ENCODE measurements at regions not wholly inside any gene's neighbourhood (a gene's known extent, or its start where the extent isn't known, plus 50 kb on each side); places are given as distances from the start of the nearest gene placed in this dataset.

DNA sequence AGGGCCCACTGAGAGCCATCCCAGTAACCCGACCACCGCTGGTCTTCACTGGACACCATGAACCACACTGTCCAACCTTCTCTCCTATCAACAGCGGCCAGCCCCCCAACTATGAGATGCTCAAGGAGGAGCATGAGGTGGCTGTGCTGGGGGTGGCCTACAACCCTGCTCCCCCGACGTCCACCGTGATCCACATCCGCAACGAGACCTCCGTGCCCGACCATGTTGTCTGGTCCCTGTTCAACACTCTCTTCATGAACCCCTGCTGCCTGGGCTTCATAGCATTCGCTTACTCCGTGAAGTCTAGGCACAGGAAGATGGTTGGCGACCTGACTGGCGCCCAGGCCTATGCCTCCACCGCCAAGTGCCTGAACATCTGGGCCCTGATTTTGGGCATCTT lies 423.8 kb upstream of the EPHA5 start:
- Histone ChIP-seq H3K36me3 (no peaks in the 10 kb centered on the region), H3K9me3 (no peaks in the 10 kb centered on the region), H3K4me3 (no peak overlapping the region), H3K4me1 (no peaks in the 10 kb centered on the region), H3K27ac (no peak overlapping the region), H3K27me3 (no peaks in the 10 kb centered on the region)
- intact Hi-C loops (cut with DNase I; ENCODE audit: low total_unique reads): no loop called here
- DNase-seq: no peak
- TF ChIP-seq, protein P1, sequence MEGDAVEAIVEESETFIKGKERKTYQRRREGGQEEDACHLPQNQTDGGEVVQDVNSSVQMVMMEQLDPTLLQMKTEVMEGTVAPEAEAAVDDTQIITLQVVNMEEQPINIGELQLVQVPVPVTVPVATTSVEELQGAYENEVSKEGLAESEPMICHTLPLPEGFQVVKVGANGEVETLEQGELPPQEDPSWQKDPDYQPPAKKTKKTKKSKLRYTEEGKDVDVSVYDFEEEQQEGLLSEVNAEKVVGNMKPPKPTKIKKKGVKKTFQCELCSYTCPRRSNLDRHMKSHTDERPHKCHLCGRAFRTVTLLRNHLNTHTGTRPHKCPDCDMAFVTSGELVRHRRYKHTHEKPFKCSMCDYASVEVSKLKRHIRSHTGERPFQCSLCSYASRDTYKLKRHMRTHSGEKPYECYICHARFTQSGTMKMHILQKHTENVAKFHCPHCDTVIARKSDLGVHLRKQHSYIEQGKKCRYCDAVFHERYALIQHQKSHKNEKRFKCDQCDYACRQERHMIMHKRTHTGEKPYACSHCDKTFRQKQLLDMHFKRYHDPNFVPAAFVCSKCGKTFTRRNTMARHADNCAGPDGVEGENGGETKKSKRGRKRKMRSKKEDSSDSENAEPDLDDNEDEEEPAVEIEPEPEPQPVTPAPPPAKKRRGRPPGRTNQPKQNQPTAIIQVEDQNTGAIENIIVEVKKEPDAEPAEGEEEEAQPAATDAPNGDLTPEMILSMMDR (IDR thresholded peaks at IDR 0.05): no peak

DNA sequence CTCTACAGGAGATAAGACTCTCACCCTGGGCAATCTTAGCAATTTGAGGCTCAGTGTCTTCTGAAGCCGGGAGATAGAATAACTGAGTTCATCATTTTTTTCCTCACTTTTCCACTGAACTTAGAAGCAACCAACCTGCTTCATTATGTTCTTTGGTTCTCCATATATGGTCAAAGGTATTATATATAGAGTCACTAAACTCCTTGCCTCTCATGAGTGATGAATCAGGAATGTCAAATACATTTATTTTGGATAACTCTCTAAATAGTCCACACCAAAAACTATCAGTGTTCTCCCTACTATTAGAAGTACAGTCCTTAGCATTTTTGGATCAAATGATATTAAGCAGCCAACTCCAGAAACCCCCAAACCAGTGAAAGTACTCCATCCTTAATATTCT lies 421.5 kb upstream of the EPHA5 start:
- intact Hi-C loops (cut with DNase I; ENCODE audit: low total_unique reads): no loop called here
- DNase-seq: no peak

DNA sequence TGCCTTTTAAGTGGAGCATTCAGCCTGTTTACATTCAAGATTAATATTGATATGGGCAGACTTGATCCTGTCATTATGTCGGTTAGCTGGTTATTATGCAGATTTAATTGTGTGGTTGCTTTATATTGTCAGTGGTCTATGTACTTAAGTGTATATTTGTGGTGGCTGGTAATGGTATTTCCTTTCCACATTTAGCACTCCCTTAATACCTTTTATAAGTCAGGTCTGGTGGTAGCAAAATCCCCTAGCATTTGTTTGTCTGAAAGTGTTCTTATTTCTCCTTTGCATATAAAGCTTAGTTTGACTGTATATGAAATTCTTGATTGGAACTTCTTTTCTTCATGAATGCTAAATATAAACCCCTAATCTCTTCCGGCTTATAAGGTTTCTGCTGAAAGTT lies 403.7 kb upstream of the EPHA5 start:
- TF ChIP-seq, protein P1 (IDR thresholded peaks at IDR 0.05): no peak
- intact Hi-C loops (cut with DNase I; ENCODE audit: low total_unique reads): no loop called here
- Histone ChIP-seq H3K27ac (no peak overlapping the region), H3K4me1 (no peaks in the 10 kb centered on the region), H3K4me3 (no peak overlapping the region), H3K36me3 (no peaks in the 10 kb centered on the region), H3K27me3 (no peaks in the 10 kb centered on the region), H3K9me3 (no peaks in the 10 kb centered on the region)
- DNase-seq: no peak

More for the DNA sequence above, 421.5 kb upstream of the EPHA5 start:
- Histone ChIP-seq H3K9me3 (no peaks in the 10 kb centered on the region), H3K27me3 (no peaks in the 10 kb centered on the region), H3K4me1 (no peaks in the 10 kb centered on the region), H3K27ac (no peak overlapping the region), H3K36me3 (no peaks in the 10 kb centered on the region), H3K4me3 (no peak overlapping the region)
- TF ChIP-seq, protein P1 (IDR thresholded peaks at IDR 0.05): no peak

DNA sequence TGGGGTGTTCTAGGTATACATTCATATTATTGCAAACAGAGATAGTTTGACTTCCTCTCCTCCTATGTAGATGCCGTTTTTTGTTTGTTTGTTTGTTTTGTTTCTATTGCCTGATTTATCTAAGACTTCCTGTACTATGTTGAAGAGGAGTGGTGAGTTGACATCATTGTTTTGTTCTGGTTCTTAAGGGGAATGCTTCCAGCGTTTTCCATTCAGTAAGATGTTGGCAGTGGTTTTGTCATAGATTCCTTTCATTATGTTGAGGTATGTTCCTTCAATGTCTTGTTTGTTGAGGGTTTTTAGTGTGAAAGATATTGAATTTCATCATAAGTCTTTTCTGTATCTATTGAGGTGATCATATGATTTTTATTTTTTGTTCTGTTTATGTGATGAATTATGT lies 401.6 kb upstream of the EPHA5 start:
- TF ChIP-seq, protein P1 (IDR thresholded peaks at IDR 0.05): no peak
- Histone ChIP-seq H3K27me3 (no peaks in the 10 kb centered on the region), H3K9me3 (no peaks in the 10 kb centered on the region), H3K27ac (no peak overlapping the region), H3K4me3 (no peak overlapping the region), H3K4me1 (no peaks in the 10 kb centered on the region), H3K36me3 (no peaks in the 10 kb centered on the region)
- intact Hi-C loops (cut with DNase I; ENCODE audit: low total_unique reads): no loop called here
- DNase-seq: no peak

DNA sequence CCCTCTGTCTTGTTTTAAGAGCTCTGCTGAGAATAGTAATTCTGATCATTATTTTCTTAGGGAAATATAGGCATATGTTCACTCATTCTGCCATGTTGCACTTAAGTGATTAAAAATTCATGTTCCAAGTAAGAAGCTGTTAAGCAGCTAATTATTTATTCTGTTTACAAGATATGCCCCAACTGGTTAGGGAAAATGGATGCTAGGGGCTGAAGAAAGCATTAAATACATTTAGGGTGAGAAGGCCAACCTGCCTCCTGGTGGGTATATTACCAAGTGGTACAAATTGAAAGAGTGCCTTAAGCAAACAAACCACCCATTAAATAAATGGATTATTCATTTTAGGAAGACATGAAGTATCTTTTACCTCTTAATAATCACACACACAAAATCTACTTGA lies 392.6 kb upstream of the EPHA5 start:
- Histone ChIP-seq H3K27me3 (no peaks in the 10 kb centered on the region), H3K36me3 (no peaks in the 10 kb centered on the region), H3K27ac (no peak overlapping the region), H3K4me1 (no peaks in the 10 kb centered on the region), H3K9me3 (no peaks in the 10 kb centered on the region), H3K4me3 (no peak overlapping the region)
- DNase-seq: no peak
- TF ChIP-seq, protein P1 (IDR thresholded peaks at IDR 0.05): no peak
- intact Hi-C loops (cut with DNase I; ENCODE audit: low total_unique reads): no loop called here

DNA sequence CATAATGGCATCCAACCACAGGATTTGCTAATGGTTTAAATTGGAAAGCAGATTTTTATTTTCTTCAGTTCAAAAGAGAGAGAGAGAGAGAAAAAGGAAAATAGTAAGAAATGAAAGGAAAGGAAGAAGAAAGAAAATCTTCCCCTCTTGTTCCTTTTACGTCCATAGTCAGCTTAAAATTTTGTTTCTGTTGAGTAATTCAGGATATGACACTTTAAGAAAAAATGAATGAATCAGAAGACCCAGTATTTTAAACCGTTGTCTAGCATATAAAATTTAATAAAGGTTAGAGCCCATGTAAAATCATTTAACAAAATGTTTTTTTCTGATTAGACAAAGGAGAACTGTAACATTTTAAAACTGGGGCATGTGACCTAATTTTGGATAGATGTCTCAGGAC lies 391.8 kb upstream of the EPHA5 start:
- Histone ChIP-seq H3K27ac (no peak overlapping the region), H3K4me3 (no peak overlapping the region), H3K4me1 (no peaks in the 10 kb centered on the region), H3K9me3 (no peaks in the 10 kb centered on the region), H3K27me3 (no peaks in the 10 kb centered on the region), H3K36me3 (no peaks in the 10 kb centered on the region)
- intact Hi-C loops (cut with DNase I; ENCODE audit: low total_unique reads): no loop called here
- TF ChIP-seq, protein P1 (IDR thresholded peaks at IDR 0.05): no peak
- DNase-seq: no peak
